22Rv1 (cell line): ENCODE measurements at regions not wholly inside any gene's neighbourhood (a gene's known extent, or its start where the extent isn't known, plus 50 kb on each side); places are given as distances from the start of the nearest gene placed in this dataset.

Source experiments
- H3K27ac ChIP-seq: fragments of 450-650 bp; 2 replicates; pipeline ENCODE4 v1.5.1; 2017
- ZFX ChIP-seq: fragments of 450-650 bp; IDR thresholded peaks from 2 replicates; pipeline ENCODE4 v1.6.1; 2017; ENCODE audit warnings: antibody characterized with exemption, borderline replicate concordance
- TF ChIP-seq, protein P1 (sequence below): fragments of 450-650 bp; IDR thresholded peaks from 2 replicates; pipeline ENCODE4 v1.5.1; 2017; ENCODE audit warnings: mild to moderate bottlenecking

- no peak for TF ChIP-seq ZFX
- TF ChIP-seq, protein P1, sequence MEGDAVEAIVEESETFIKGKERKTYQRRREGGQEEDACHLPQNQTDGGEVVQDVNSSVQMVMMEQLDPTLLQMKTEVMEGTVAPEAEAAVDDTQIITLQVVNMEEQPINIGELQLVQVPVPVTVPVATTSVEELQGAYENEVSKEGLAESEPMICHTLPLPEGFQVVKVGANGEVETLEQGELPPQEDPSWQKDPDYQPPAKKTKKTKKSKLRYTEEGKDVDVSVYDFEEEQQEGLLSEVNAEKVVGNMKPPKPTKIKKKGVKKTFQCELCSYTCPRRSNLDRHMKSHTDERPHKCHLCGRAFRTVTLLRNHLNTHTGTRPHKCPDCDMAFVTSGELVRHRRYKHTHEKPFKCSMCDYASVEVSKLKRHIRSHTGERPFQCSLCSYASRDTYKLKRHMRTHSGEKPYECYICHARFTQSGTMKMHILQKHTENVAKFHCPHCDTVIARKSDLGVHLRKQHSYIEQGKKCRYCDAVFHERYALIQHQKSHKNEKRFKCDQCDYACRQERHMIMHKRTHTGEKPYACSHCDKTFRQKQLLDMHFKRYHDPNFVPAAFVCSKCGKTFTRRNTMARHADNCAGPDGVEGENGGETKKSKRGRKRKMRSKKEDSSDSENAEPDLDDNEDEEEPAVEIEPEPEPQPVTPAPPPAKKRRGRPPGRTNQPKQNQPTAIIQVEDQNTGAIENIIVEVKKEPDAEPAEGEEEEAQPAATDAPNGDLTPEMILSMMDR = no peak
- H3K27ac ChIP-seq = no peak overlapping the region
These were observed 72.0 kb downstream of the ALX1 start for GRCh38 chr12:85352016-85352415.

GRCh38 chr12:85356596-85357385 lies 76.8 kb downstream of the ALX1 start:
- TF ChIP-seq, protein P1 = no peak
- TF ChIP-seq ZFX = no peak
- H3K27ac ChIP-seq = peak overlapping the region; percentile 48

DNA sequence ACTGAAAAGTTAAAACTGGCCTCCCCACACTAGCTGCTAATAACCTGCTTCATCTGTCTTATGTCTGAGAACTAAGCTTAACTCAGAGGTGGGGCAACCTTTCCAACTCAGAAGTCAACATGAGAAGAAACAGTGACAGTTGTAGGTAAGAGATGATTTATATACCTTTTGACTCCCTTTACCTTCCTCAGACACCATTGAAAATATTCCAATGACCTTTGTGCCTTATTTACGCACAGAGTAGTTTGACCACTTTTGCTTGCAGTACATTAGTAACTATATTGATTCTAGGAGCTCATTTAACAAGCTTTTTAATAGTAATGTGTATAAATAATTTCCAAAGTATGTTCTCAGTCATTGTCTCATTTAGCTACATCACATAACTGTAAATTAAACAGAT lies 77.6 kb downstream of the ALX1 start:
- TF ChIP-seq, protein P1 = no peak
- no peak for TF ChIP-seq ZFX
- H3K27ac ChIP-seq = peak overlapping the region; percentile 48

DNA sequence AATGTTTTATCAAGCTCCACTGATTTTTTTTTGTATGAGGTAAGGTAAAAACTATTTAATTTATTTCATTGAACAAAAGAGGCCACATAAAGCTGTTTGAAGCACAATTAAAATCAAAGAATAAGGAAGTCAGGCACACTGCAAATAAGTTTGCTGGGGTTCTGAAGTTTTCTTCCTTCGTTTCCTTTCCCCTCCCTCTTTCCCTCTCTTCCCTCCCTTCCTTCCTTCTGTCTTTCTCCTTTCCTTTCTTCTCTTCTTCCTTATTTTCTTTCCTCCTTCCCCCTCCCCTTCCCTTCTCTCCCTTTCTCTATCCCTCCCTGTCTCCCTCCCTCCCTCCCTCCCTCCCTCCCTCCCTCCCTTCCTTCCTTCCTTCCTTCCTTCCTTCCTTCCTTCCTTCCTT lies 78.7 kb downstream of the ALX1 start:
- no peak overlapping the region for H3K27ac ChIP-seq
- no peak for TF ChIP-seq ZFX
- TF ChIP-seq, protein P1 = no peak

DNA sequence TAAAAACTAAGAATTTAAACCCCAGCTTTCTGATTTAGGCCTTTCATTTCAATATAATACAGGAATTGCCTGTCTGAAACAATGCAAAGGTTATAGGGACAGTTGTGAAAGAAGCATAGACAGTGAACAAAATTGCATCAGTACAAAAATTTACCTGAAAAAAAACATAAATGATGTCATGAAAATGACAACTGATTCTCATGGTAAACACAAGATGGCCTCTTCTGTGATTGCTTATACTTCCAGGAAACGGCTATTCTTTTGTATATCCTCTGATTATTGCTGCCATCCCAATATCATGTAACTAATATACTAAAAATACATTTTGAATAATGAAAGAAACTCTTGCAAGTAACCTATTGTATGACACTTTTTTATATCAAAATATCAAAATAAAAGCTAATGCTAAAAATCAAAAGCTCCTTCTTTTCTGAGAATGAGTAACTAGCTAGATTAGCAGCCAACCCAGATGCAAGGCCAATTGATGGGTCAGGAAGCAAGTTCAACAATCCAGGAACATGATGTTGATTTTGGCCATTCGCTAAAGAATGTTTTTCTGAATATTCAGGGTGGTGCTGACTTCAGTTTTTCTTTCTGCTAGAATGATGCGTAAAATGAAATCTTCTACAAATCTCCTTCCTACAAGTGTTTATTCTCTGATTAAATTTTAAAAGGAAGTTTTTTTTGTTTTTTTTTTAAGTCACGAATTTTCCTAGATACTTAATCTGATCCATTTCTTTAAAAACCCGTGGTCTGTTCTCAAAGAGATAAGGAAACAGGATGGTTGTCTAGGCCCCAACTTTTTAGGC lies 83.6 kb downstream of the ALX1 start:
- H3K27ac ChIP-seq = no peak overlapping the region

GRCh38 chr12:85367936-85368335 lies 87.9 kb downstream of the ALX1 start:
- TF ChIP-seq, protein P1 = no peak
- TF ChIP-seq ZFX = no peak

More for the DNA sequence above, 83.6 kb downstream of the ALX1 start:
- TF ChIP-seq ZFX = no peak
- TF ChIP-seq, protein P1 = no peak

More at GRCh38 chr12:85367936-85368335, 87.9 kb downstream of the ALX1 start:
- H3K27ac ChIP-seq = peak overlapping the region; percentile 29
